Testis (tissue), 2 donors: ENCODE measurements at regions not wholly inside any gene's neighbourhood (a gene's known extent, or its start where the extent isn't known, plus 50 kb on each side); places are given as distances from the start of the nearest gene placed in this dataset.
"Not testable (repeated sequence)": the region's sequence is repeated elsewhere in the genome, so short reads cannot be mapped to it uniquely, and the experiment has no call there.

Source experiments
- CTCF ChIP-seq, 3 experiments: fragments of 450-650 bp in 2 of 3; fragments of 200-600 bp in 1 of 3; sonication (generic) in 1 of 3; IDR thresholded peaks; one replicate each; pipeline ENCODE4 v1.5.1; 2016 to 2019; ENCODE audit warnings: antibody characterized with exemption in 3 of 3, mild to moderate bottlenecking in 2 of 3, moderate library complexity in 1 of 3
- POLR2A ChIP-seq: fragments of 450-650 bp; IDR thresholded peaks from one replicate; pipeline ENCODE4 v1.6.1; 2017; ENCODE audit warnings: antibody characterized with exemption, mild to moderate bottlenecking, moderate library complexity

- not testable (repeated sequence) for TF ChIP-seq CTCF (IDR thresholded peaks at IDR 0.05); POLR2A
These were observed 81.6 kb upstream of the CCNG1 start for GRCh38 chr5:163355811-163356210.
